BJ (cell line): ENCODE measurements at regions not wholly inside any gene's neighbourhood (a gene's known extent, or its start where the extent isn't known, plus 50 kb on each side); places are given as distances from the start of the nearest gene placed in this dataset.

Experiments
- CTCF ChIA-PET: fragments of 350-600 bp; formaldehyde crosslinking; extraction: SDS; loops from one replicate; lab custom pipeline; 2021; ENCODE audit warnings: antibody characterized with exemption, inconsistent platforms; lab: Yijun Ruan, JAX
- POLR2A ChIA-PET: fragments of 300-600 bp; sonication (Branson Sonifier 250); formaldehyde crosslinking; extraction: SDS; loops from one replicate; lab custom pipeline; 2021; ENCODE audit warnings: antibody characterized with exemption; lab: Charles Lee
- DNase-seq: peaks from one replicate; pipeline ENCODE4 v3.0.0-alpha.2; 2011; ENCODE audit warnings: low read depth
- H3K27me3 ChIP-seq: 2 replicates; pipeline ENCODE4 v1.6.0; 2011; ENCODE audit warnings: low read length; ENCODE audit not compliant: control insufficient read depth, insufficient read depth
- H3K36me3 ChIP-seq: 2 replicates; pipeline ENCODE4 v1.5.1; 2011; ENCODE audit warnings: low read length; ENCODE audit not compliant: control insufficient read depth, insufficient read depth
- H3K4me3 ChIP-seq: 2 replicates; pipeline ENCODE4 v1.5.1; 2011; ENCODE audit warnings: low read depth, mild to moderate bottlenecking, control low read depth, low read length
- CTCF ChIP-seq: IDR thresholded peaks from 2 replicates; pipeline ENCODE4 v1.5.1; 2011; ENCODE audit warnings: low read depth, mild to moderate bottlenecking, control low read depth, inconsistent platforms, low read length, moderate library complexity; ENCODE audit not compliant: insufficient read depth

- no peak for TF ChIP-seq CTCF
- Histone ChIP-seq H3K36me3 (no peaks in the 10 kb centered on the region), H3K27me3 (no peaks in the 10 kb centered on the region), H3K4me3 (no peak overlapping the region)
- POLR2A ChIA-PET: no interaction called here
- no peak for DNase-seq
- CTCF ChIA-PET: interaction anchor here (0.7 kb wide), 1 partner anchor 858 kb away, joined by 3 read pairs; no protein-coding TSS in a partner anchor
Observed at GRCh38 chr1:5312862-5313261, 658.5 kb downstream of the AJAP1 start.

GRCh38 chr1:5312293-5312674 is 657.9 kb downstream of the AJAP1 start:
- no peak for TF ChIP-seq CTCF
- DNase-seq: no peak
- no peaks in the 10 kb centered on the region for H3K27me3 ChIP-seq
- no peak overlapping the region for H3K4me3 ChIP-seq
- H3K36me3 ChIP-seq: no peaks in the 10 kb centered on the region
- ChIA-PET CTCF (no interaction called here), POLR2A (no interaction called here)

GRCh38 chr1:5311634-5312292 is 657.4 kb downstream of the AJAP1 start:
- ChIA-PET POLR2A (no interaction called here), CTCF (no interaction called here)
- Histone ChIP-seq H3K4me3 (no peak overlapping the region), H3K27me3 (no peaks in the 10 kb centered on the region), H3K36me3 (no peaks in the 10 kb centered on the region)
- no peak for TF ChIP-seq CTCF
- no peak for DNase-seq

GRCh38 chr1:5311147-5311546 is 656.7 kb downstream of the AJAP1 start:
- ChIA-PET POLR2A (no interaction called here), CTCF (no interaction called here)
- TF ChIP-seq CTCF: no peak
- H3K36me3 ChIP-seq: no peaks in the 10 kb centered on the region
- DNase-seq: no peak
- H3K4me3 ChIP-seq: no peak overlapping the region
- no peaks in the 10 kb centered on the region for H3K27me3 ChIP-seq

GRCh38 chr1:5308249-5308648 is 653.8 kb downstream of the AJAP1 start:
- CTCF ChIA-PET: no interaction called here

More at GRCh38 chr1:5308249-5308648, 653.8 kb downstream of the AJAP1 start:
- Histone ChIP-seq H3K4me3 (no peak overlapping the region), H3K36me3 (no peaks in the 10 kb centered on the region), H3K27me3 (no peaks in the 10 kb centered on the region)
- TF ChIP-seq CTCF: no peak
- POLR2A ChIA-PET: no interaction called here
- DNase-seq: no peak
